ENCODE measurements at regions not wholly inside any gene's neighbourhood (a gene's known extent, or its start where the extent isn't known, plus 50 kb on each side); places are given as distances from the start of the nearest gene placed in this dataset.

GRCh38 chr7:91326516-91327199 lies 62.4 kb downstream of the FZD1 start:
- Histone ChIP-seq H3K27ac (ENCODE audit: extremely low read length, insufficient read depth, low read length) (no peak overlapping the region), H3K36me3 (replicated peaks in 1 of 2; ENCODE audit: control insufficient read depth in 1 of 2, insufficient read depth in 2 of 2, low read length in 2 of 2) (no peaks in the 10 kb centered on the region), H2AFZ (ENCODE audit: low read length) (no peak overlapping the region), H3K4me2 (ENCODE audit: low read depth, low read length) (no peak overlapping the region), H3K4me3 (replicated peaks in 1 of 3; ENCODE audit: insufficient read depth in 1 of 3, low read depth in 2 of 3, low read length in 3 of 3) (no peak overlapping the region), H3K9me3 (ENCODE audit: low read length) (no peaks in the 10 kb centered on the region), H3K79me2 (ENCODE audit: insufficient read depth, low read length) (no peaks in the 10 kb centered on the region), H3K4me1 (ENCODE audit: insufficient read depth, low read length) (no peaks in the 10 kb centered on the region), H4K20me1 (ENCODE audit: insufficient read depth, low read length) (no peaks in the 10 kb centered on the region), H3K27me3 (ENCODE audit: control insufficient read depth in 1 of 2, insufficient read depth in 2 of 2, low read length in 2 of 2) (no peaks in the 10 kb centered on the region), H3K9ac (ENCODE audit: insufficient read depth, low read depth, low read length) (no peak overlapping the region)
- 28% methylated on average over 8 of the region's 8 CpGs for WGBS (ENCODE audit: low lambda C conversion rate)
- CTCF ChIA-PET (ENCODE audit: low intra/inter-chr PET ratio, low total read pairs): no interaction called here
- POLR2A ChIA-PET: no interaction called here
- in situ Hi-C loops (cut with HindIII; ENCODE audit: extremely low pct_ligation_motif_present, low pct_unique_long_range_greater_than_20kb): no loop called here
- BruUV-seq (replicated peaks): no TSS peak
- FAIRE-seq (no peak), DNase-seq (ENCODE audit: low spot score) (no peak), ATAC-seq (no peak)
- intact Hi-C loops (cut with micrococcal nuclease; ENCODE audit: unreplicated experiment): no loop called here
- TF ChIP-seq ZNF567 (CRISPR knock-in tag; IDR thresholded peaks at IDR 0.05; ENCODE audit: borderline replicate concordance) (no peak), SMAD1 (CRISPR knock-in tag; IDR thresholded peaks at IDR 0.05; ENCODE audit: borderline replicate concordance, low read depth) (no peak), ZNF7 (CRISPR knock-in tag; IDR thresholded peaks at IDR 0.05) (no peak), BHLHE40 (IDR thresholded peaks at IDR 0.05; ENCODE audit: low read length) (no peak)

- no peak for ATAC-seq
- whole genome bisulfite sequencing (ENCODE audit: low lambda C conversion rate): 67% methylated on average over 2 of the region's 2 CpGs
- TF ChIP-seq SOX6 (IDR thresholded peaks at IDR 0.05): no peak
- no peak for TF ChIP-seq SOX6 (CRISPR knock-in tag; IDR thresholded peaks at IDR 0.05)
- no peak for TF ChIP-seq GATAD2A (CRISPR knock-in tag; IDR thresholded peaks at IDR 0.05)
- TF ChIP-seq PCBP1 (IDR thresholded peaks at IDR 0.05; ENCODE audit: borderline replicate concordance, low read depth, low read length): no peak
- TF ChIP-seq SUZ12 (IDR thresholded peaks at IDR 0.05; ENCODE audit: low read depth, low read length): no peak
- TF ChIP-seq ZGPAT (CRISPR knock-in tag; IDR thresholded peaks at IDR 0.05): no peak
- no peak for TF ChIP-seq ZBTB20 (CRISPR knock-in tag; IDR thresholded peaks at IDR 0.05; ENCODE audit: borderline replicate concordance, low read depth)
- TF ChIP-seq MXD3 (CRISPR knock-in tag; IDR thresholded peaks at IDR 0.05): no peak
- no peak for TF ChIP-seq ZNF557 (CRISPR knock-in tag; IDR thresholded peaks at IDR 0.05)
- no peak for TF ChIP-seq ZNF20 (CRISPR knock-in tag; IDR thresholded peaks at IDR 0.05)
- TF ChIP-seq FOXM1 (CRISPR knock-in tag; IDR thresholded peaks at IDR 0.05): no peak
- TF ChIP-seq RFX1 (IDR thresholded peaks at IDR 0.05): no peak
- TF ChIP-seq MLX (CRISPR knock-in tag; IDR thresholded peaks at IDR 0.05): no peak
- TF ChIP-seq PHF8 (CRISPR knock-in tag; IDR thresholded peaks at IDR 0.05): no peak
- TF ChIP-seq HDAC2 (CRISPR knock-in tag; IDR thresholded peaks at IDR 0.05): no peak
Observed at GRCh38 chr7:91327346-91327745, 63.1 kb downstream of the FZD1 start.

More at GRCh38 chr7:91327346-91327745, 63.1 kb downstream of the FZD1 start:
- Histone ChIP-seq H3K27ac (ENCODE audit: extremely low read length, insufficient read depth, low read length) (no peak overlapping the region), H3K27me3 (ENCODE audit: control insufficient read depth in 1 of 2, insufficient read depth in 2 of 2, low read length in 2 of 2) (no peaks in the 10 kb centered on the region), H3K9ac (ENCODE audit: insufficient read depth, low read depth, low read length) (no peak overlapping the region), H4K20me1 (ENCODE audit: insufficient read depth, low read length) (no peaks in the 10 kb centered on the region), H3K4me1 (ENCODE audit: insufficient read depth, low read length) (no peaks in the 10 kb centered on the region), H3K79me2 (ENCODE audit: insufficient read depth, low read length) (no peaks in the 10 kb centered on the region), H3K4me2 (ENCODE audit: low read depth, low read length) (no peak overlapping the region), H3K9me3 (ENCODE audit: low read length) (no peaks in the 10 kb centered on the region), H3K4me3 (replicated peaks in 1 of 3; ENCODE audit: insufficient read depth in 1 of 3, low read depth in 2 of 3, low read length in 3 of 3) (no peak overlapping the region), H2AFZ (ENCODE audit: low read length) (no peak overlapping the region), H3K36me3 (replicated peaks in 1 of 2; ENCODE audit: control insufficient read depth in 1 of 2, insufficient read depth in 2 of 2, low read length in 2 of 2) (no peaks in the 10 kb centered on the region)
- in situ Hi-C loops (cut with HindIII; ENCODE audit: extremely low pct_ligation_motif_present, low pct_unique_long_range_greater_than_20kb) (no loop called here), intact Hi-C loops (cut with micrococcal nuclease; ENCODE audit: unreplicated experiment) (no loop called here)
- FAIRE-seq (no peak), DNase-seq (ENCODE audit: low spot score) (no peak)
- no TSS peak for BruUV-seq (replicated peaks)
- POLR2A ChIA-PET: no interaction called here
- CTCF ChIA-PET (ENCODE audit: low intra/inter-chr PET ratio, low total read pairs): no interaction called here

All from HepG2 (cell line).